Activated CD8-positive, alpha-beta memory T cell treated with anti-CD3 and anti-CD28 coated beads, Interleukin-2, amount 50 U/mL, for 4 hours (primary cell): ENCODE measurements at regions not wholly inside any gene's neighbourhood (a gene's known extent, or its start where the extent isn't known, plus 50 kb on each side); places are given as distances from the start of the nearest gene placed in this dataset.
"Not testable (repeated sequence)": the region's sequence is repeated elsewhere in the genome, so short reads cannot be mapped to it uniquely, and the experiment has no call there.

Experiments used
- DNase-seq: peaks from one replicate; pipeline ENCODE4 v3.0.0-alpha.2; 2020

DNA sequence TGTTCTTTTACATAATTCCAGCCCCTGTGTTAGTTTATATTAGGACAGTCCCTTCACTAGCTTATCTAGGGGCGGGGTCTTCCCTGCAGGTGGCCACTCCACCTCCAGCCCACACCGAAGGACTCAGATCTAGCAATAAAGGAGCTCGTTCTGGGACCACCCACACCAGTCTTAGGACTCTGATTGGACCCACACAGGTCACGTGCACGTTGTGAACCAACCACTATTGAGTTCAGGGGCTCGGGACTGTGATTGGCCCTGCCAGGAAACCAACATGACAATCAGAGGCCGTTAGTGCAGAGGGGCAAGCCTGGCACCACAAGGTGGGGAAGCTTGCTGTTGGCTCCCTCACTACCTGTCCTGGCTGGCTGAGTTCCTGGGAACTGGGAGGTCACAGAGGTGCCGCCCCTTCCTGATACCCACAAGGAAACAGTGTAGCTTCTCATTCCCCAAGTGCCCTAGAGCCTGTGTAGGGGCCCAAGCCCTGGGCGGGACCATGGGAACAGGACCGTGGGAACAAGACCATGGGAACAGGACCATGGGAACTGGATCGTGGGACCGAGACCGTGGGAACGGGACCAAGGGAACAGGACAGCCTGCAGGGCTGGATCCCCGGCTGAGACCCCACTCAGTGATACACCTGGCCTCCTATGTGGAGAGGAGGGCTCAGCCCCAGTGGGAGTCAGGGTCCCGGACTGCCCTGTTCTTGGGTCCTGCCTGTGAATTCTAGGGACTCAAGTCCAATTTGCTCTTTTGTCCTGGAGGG, 297.8 kb downstream of the ADGRD1 start:
- DNase-seq, result no peak

DNA sequence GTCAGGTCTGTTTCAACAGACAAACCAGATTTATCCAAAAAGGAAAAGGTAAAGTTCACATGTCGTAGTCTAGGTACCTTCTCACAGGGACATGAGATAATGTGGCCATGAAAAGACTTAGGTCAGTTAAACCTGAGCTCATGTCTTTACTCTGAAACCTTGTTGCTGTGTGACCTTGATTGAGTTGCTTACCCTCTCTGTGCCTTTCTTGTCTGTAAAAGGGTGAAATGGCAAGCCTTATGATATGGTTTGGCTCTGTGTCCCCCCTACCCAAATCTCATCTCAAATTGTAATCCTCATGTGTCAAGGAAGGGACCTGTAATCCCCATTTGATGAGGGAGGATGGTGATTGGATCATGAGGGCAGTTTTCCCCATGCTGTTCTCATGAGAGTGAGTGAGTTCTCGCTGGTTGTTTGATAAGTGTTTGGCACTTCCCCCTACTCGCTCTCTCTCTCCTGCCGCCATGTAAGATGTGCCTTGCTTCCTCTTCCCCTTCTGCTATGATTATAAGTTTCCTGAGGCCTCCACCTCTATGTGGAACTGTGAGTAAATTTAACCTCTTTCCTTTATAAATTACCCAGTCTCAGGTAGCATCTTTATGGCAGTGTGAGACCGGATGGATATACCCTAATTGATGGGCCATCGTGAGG, 299.8 kb downstream of the ADGRD1 start:
- no peak for DNase-seq

GRCh38 chr12:131254374-131254773, 300.7 kb downstream of the ADGRD1 start:
- no peak for DNase-seq

DNA sequence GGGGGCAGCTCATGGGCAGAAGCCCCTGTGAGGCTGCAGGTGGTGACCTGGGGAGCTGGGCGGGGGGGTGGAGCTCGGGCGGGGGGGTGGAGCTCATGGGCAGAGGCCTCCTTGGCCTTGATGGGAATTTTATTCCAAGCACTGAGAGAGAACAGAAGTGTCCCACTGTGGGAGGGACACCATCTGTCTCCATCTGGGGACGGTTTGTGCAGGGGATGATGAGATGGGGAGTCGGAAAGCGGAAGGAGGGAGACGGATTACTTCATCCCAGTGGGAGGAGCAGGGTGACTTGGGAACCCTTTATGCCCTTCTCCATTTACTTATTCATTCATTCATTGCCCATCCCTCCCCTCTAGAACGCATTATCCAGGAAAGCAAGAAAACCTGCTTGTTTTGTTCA, 304.7 kb downstream of the ADGRD1 start:
- no peak for DNase-seq

- DNase-seq, result no peak
Observed at GRCh38 chr12:131260251-131260905, 306.7 kb downstream of the ADGRD1 start.

DNA sequence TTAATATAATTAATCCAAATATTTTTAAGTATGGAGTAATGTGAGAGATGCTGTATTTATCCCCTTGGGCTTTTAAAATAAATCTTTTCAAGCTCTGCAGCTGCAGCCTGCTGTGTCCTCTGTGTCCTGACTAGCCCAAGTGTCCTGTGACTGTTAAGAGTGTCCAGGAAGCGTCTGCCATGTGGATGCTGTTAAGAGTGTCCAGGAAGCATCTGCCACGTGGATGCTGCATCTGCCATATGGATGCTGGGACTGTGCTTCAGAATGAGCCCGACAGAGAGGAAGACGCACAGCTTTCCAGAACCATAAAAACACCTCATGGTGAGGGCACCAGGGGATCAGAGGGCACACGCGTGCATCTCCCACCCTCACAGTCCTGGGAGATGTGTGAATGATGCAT, 307.2 kb downstream of the ADGRD1 start:
- DNase-seq, result no peak

DNA sequence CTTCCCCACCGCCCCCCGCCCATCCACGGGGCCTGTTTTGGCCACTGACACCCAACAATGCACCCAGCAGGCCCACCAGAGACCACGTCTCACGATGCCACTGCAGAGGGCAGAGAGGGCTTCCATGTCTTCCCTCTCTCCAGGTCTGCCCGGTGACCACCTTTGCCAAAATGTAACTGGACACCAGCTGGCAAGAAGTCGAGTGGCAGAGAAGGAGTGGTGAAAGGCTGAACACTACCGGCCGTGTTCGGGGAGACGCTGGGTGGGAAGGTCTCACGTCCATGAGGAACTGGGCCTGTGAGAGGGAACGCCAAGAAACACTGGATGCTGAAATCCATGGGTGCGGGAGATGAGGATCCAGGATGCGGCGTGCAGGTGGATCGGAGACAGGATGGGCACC, 308.2 kb downstream of the ADGRD1 start:
- DNase-seq, result no peak

GRCh38 chr12:131263626-131264025, 309.9 kb downstream of the ADGRD1 start:
- no peak for DNase-seq

- no peak for DNase-seq
Observed at GRCh38 chr12:131264635-131265034, 310.9 kb downstream of the ADGRD1 start.

- no peak for DNase-seq
Observed at GRCh38 chr12:131266591-131267467, 313.1 kb downstream of the ADGRD1 start.

- DNase-seq, result no peak
Observed at GRCh38 chr12:131267576-131267975, 313.9 kb downstream of the ADGRD1 start.

- DNase-seq, result not testable (repeated sequence)
Observed at GRCh38 chr12:131268123-131268522, 314.4 kb downstream of the ADGRD1 start.

DNA sequence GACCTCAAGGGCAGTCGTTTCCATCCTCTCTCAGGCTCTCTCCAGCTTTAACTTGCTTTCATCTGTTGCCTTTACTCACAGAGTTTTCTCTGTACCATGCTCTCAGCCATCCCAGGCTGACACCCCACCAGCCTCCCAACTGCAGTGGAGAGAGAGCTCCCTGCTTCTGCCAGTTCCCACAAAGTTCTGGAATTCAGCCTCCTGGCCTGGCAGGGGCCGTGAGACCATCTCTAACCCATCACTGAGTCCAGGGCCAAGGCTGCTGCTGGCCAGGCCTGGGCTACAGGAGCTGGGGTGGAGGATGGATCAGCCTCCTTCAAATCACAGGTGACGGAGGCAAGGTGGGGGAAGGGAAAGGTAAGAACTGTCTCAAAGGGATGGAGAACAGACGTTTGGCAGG, 314.9 kb downstream of the ADGRD1 start:
- not testable (repeated sequence) for DNase-seq

GRCh38 chr12:131269551-131269950, 315.8 kb downstream of the ADGRD1 start:
- DNase-seq, result no peak

DNA sequence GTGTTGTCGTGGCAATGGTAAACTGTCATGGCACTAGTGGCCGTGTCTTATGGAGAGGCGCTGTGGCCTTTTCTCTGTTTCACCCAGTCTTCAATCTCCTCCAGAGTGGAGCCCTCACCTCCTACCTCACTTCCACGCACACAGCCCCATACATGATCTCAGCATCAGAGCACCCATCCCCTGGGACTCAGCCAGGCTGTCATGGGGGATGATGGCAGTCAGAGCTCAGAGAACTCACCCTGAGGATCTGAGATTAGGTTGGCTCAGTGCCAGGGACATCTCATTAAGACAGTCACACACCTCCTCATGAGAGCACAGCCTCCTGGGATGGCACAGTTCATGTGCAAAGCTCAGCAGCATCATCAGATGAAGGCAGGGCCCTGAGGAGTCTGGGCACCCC, 316.3 kb downstream of the ADGRD1 start:
- not testable (repeated sequence) for DNase-seq

GRCh38 chr12:131271724-131272123, 318.0 kb downstream of the ADGRD1 start:
- DNase-seq, result no peak

- DNase-seq, result not testable (repeated sequence)
Observed at GRCh38 chr12:131272283-131272814, 318.6 kb downstream of the ADGRD1 start.

- DNase-seq, result no peak
Observed at GRCh38 chr12:131273291-131273845, 319.7 kb downstream of the ADGRD1 start.

DNA sequence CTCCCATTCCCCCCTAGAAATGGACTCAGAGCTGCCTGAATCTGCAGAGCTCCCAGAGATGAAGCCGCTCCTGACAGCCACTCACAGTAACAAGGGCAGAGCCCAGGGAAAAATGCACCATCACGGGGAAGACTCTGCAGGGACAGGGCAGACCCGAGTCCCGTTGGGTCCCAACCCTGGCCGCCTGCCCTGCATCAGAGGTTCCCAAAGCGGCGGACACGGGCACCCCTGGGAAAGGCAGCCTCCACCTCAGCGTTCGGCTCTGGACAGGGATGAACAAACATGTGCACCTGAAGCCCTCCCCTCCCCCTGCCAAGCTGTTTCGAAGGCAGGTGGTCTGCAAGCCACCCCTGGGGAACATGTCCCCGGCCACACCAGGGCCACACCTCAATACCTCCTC, 320.4 kb downstream of the ADGRD1 start:
- no peak for DNase-seq

DNA sequence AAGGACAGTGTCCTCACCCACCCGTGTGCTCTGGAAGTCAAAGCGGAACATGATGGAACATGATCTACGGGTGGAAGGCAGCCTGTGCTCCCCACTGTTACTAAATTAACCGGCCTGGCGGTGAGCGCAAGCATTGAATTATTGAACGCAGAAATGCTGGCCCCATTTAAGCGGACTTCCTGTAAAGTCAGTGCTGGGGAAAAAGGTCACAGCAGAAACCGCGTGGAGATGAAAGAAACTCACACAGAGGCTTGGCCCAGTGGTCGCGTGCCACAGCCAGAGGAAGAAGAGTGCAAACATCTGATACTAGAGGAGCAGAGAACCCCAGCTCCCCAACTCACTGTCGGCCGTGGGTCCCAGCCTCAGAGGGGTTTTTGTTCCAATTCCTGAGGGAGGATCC, 321.2 kb downstream of the ADGRD1 start:
- no peak for DNase-seq

DNA sequence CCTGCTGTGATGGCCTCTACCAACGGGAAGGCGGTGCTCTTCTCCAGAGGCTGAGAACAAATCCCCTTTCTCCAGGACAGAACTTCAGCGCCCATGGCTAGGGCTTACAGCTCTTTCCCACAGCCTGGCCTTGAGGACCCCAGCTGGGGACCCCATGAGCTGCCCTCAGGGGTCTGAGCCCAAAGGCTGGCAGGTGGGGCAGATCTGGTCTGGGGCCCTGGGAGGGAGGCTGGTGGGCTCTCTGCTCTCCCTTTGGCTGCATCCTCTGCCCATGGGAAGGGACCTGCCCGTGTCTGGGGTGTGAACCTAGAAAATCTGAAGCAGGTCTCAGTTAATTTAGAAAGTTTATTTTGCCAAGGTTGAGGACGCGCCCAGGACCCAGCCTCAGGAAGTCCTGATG, 322.1 kb downstream of the ADGRD1 start:
- no peak for DNase-seq

DNA sequence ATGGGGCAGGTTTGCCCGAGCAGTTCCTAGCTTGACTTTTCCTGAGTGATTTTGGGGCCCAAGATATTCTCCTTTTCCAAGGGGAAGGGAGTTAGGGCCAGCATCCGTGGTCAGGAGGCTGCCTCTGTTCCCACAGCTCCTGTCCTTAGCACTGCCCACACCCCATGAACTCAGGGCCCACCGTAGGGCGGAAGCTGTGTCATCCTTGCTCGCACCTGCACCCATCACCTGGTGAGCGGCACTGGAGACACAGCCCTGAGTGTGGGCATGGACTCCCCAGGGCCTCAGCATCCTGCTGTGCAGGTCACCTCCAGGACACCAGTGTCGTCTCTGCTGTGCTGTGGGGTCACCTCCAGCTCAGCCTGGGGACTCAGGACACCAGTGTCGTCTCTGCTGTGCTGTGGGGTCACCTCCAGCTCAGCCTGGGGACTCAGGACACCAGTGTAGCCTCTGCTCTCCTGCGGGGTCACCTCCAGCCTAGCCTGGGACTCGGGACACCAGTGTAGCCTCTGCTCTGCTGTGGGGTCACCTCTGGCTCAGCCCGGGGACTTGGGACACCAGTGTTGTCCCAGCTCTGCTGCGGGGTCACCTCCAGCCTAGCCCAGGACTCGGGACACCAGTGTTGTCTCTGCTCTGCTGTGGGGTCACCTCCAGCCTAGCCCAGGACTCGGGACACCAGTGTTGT, 322.9 kb downstream of the ADGRD1 start:
- no peak for DNase-seq
